Right lobe of liver (tissue), 6 donors: ENCODE measurements at regions not wholly inside any gene's neighbourhood (a gene's known extent, or its start where the extent isn't known, plus 50 kb on each side); places are given as distances from the start of the nearest gene placed in this dataset.

Experiments
- ATAC-seq, 4 donors: fragments of 200-7000 bp; cut with Tn5 transposase; one replicate each; pipeline ENCODE4 v1.9.1; 2020; ENCODE audit warnings: mild to moderate bottlenecking in 4 of 4, moderate library complexity in 4 of 4
- DNase-seq, 3 donors: peaks; one replicate each; pipeline ENCODE4 v3.0.0-alpha.2; 2020
- H3K27ac ChIP-seq, 3 donors: fragments of 200-600 bp; one replicate each; pipeline ENCODE4 v1.8.0; 2022
- H3K27me3 ChIP-seq, 2 donors: fragments of 200-600 bp; one replicate each; pipeline ENCODE4 v1.8.0; 2022
- H3K36me3 ChIP-seq, 4 donors: fragments of 200-600 bp; sonication (generic) in 1 of 4; one replicate each; pipeline versions ENCODE4 v1.5.1 to v1.8.0; 2017 to 2022; ENCODE audit warnings: control low read depth in 1 of 4
- H3K4me1 ChIP-seq, 4 donors: fragments of 200-600 bp; sonication (generic) in 1 of 4; one replicate each; pipeline versions ENCODE4 v1.5.1 to v1.8.0; 2017 to 2022; ENCODE audit warnings: control low read depth in 1 of 4
- H3K4me3 ChIP-seq, 3 donors: fragments of 200-600 bp; one replicate each; pipeline ENCODE4 v1.8.0; 2022
- H3K9me3 ChIP-seq, 4 donors: fragments of 200-600 bp; sonication (generic) in 1 of 4; one replicate each; pipeline versions ENCODE4 v1.5.1 to v1.8.0; 2017 to 2022; ENCODE audit warnings: control low read depth in 1 of 4
- POLR2A ChIP-seq: fragments of 450-650 bp; IDR thresholded peaks from one replicate; pipeline ENCODE4 v1.6.1; 2017; ENCODE audit warnings: antibody characterized with exemption, mild to moderate bottlenecking
- WGBS: methylation state at CpG from one replicate; pipeline ENCODE4 v1.1.6; 2018; ENCODE audit warnings: low coverage, low lambda C conversion rate; ENCODE audit not compliant: insufficient coverage; ENCODE audit errors: missing lambda C conversion rate; 5-methylcytosine and 5-hydroxymethylcytosine counted together
- intact Hi-C, 2 donors: fragments of 100-400 bp; cut with DNase I; formaldehyde crosslinking; loops; one replicate each; pipeline versions ENCODE4 v1.11.2 to v1.14.1; 2022
- TF ChIP-seq, protein P1 (sequence below), 4 donors: fragments of 200-600 bp in 3 of 4; fragments of 450-650 bp in 1 of 4; IDR thresholded peaks; one replicate each; pipeline versions ENCODE4 v1.5.1 to v1.8.0; 2016 to 2022; ENCODE audit warnings: antibody characterized with exemption in 4 of 4, mild to moderate bottlenecking in 2 of 4
- donor health status: DM: no; HTN: yes; CAD: no.
- donor health status: DM: no; HTN: no; CAD: no.
- donor health status: DM: no; HTN: no; CAD: no.
- donor health status: DM: no; HTN: yes; CAD: no.
- donor health status: DM: no; HTN: yes; CAD: no.

DNA sequence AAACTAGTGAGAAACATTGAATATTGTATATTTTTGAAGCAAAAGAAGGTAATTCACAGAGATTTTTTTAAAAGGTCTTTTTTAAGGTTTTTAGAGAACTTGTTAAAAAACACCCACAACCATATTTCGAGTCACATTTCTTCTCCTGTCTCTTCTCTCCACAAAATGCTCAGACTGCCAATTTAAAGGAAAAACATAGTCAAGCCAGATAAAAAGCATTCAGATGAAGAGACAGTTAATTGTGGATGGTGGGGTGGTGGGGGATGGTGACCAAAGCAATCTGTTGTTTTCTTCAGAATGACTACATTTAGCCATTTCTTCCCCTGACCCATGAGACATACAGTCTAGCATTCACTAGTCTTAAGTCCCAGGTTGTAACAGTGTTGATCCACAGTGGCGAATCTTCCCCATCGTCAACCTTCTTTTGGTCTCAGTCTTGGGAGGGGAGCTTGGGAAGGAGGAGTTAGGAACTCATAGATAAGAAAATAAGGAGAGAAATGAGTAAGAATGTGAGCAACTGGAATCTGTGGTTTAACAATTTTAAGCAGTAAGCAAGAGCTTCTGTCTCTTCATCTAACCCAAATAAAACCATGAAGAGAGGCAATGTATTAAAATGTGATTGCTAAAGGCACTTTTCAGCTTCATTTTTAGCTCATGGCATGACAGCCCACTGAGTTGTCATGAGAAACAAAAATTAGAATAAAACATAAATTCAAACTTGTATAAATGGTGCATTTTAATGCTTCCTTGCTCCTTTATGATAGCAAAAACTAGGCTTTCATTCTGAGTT is 413.7 kb upstream of the FSHR start:
- ATAC-seq, result no peak
- WGBS, result 49% methylated on average over 3 of the region's 3 CpGs
- Histone ChIP-seq H3K9me3 (no peaks in the 10 kb centered on the region), H3K4me3 (no peak overlapping the region), H3K27ac (no peak overlapping the region), H3K36me3 (no peaks in the 10 kb centered on the region), H3K27me3 (no peaks in the 10 kb centered on the region), H3K4me1 (no peaks in the 10 kb centered on the region)
- no peak for TF ChIP-seq POLR2A
- TF ChIP-seq, protein P1, sequence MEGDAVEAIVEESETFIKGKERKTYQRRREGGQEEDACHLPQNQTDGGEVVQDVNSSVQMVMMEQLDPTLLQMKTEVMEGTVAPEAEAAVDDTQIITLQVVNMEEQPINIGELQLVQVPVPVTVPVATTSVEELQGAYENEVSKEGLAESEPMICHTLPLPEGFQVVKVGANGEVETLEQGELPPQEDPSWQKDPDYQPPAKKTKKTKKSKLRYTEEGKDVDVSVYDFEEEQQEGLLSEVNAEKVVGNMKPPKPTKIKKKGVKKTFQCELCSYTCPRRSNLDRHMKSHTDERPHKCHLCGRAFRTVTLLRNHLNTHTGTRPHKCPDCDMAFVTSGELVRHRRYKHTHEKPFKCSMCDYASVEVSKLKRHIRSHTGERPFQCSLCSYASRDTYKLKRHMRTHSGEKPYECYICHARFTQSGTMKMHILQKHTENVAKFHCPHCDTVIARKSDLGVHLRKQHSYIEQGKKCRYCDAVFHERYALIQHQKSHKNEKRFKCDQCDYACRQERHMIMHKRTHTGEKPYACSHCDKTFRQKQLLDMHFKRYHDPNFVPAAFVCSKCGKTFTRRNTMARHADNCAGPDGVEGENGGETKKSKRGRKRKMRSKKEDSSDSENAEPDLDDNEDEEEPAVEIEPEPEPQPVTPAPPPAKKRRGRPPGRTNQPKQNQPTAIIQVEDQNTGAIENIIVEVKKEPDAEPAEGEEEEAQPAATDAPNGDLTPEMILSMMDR (IDR thresholded peaks at IDR 0.05), result no peak
- no peak for DNase-seq
- intact Hi-C loops, result no loop called here

DNA sequence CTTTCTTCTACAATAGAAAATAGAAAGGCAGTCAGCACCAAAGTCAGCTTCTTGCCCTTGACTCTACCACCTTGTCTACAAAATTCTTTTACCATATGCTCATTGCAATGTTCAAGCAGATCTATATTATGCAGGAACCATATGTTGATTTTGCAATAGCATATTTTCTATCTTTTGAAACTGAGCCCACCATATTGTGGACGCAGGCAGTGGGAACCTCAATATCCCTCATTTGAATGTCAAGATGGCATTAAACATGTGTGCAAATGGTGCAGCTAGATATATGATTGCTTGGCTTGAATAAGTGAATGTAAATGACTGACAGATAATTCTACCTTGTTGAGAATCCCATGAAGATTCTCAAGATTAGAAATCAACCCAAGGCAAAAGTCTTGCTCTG is 412.7 kb upstream of the FSHR start:
- Histone ChIP-seq H3K9me3 (no peaks in the 10 kb centered on the region), H3K4me3 (no peak overlapping the region), H3K27me3 (no peaks in the 10 kb centered on the region), H3K4me1 (no peaks in the 10 kb centered on the region), H3K36me3 (no peaks in the 10 kb centered on the region), H3K27ac (no peak overlapping the region)
- no peak for ATAC-seq
- DNase-seq, result no peak
- 26% methylated on average over 1 of the region's 1 CpG for WGBS
- intact Hi-C loops, result no loop called here
- TF ChIP-seq POLR2A, result no peak
- TF ChIP-seq, protein P1 (IDR thresholded peaks at IDR 0.05), result no peak

DNA sequence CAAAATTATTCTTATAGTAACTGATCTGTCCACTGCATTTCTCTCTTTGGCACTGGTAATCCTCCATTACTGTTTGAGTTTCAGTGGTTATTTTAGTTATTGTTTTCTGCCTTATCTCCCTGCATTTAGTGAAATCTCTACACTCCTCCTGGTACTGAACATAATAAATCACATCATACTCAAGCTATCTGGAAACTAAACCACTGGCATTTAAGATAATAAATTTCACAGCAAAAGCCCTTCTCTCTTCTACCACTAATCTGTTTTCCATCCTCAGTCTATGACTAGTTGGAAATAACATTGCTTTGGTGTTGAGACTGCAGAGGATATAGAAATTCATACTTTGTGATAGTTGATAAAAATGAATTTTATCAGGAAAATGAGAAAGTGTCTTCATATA is 399.3 kb upstream of the FSHR start:
- Histone ChIP-seq H3K4me3 (no peak overlapping the region), H3K9me3 (no peaks in the 10 kb centered on the region), H3K4me1 (no peaks in the 10 kb centered on the region), H3K27me3 (no peaks in the 10 kb centered on the region), H3K36me3 (no peaks in the 10 kb centered on the region), H3K27ac (no peak overlapping the region)
- intact Hi-C loops, result no loop called here
- no peak for TF ChIP-seq POLR2A
- TF ChIP-seq, protein P1 (IDR thresholded peaks at IDR 0.05), result no peak
- ATAC-seq (no peak), DNase-seq (no peak)

DNA sequence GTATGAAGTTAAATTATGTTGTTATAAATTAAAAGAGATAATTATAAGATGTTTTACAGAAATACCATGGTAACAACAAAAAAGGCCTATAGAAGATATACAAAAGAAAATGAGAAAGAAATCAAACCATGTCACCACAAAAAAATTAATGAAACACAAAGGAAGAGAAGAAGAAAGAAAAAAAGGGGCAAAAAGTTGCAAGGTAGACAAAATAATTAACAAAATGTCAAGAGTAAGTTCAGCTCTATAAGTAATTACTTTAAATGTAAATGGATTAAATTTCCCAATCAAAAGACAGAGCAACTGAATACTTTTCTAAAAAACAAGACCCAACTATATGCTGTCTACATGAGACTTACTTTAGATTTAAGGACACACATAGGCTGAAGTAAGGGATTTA is 378.4 kb upstream of the FSHR start:
- H3K9me3 ChIP-seq, result no peaks in the 10 kb centered on the region
- H3K27ac ChIP-seq, result no peak overlapping the region
- intact Hi-C loops, result no loop called here
- ATAC-seq (no peak), DNase-seq (no peak)
- TF ChIP-seq, protein P1 (IDR thresholded peaks at IDR 0.05), result no peak
- no peaks in the 10 kb centered on the region for H3K4me1 ChIP-seq
- H3K4me3 ChIP-seq, result no peak overlapping the region
- no peaks in the 10 kb centered on the region for H3K36me3 ChIP-seq
- H3K27me3 ChIP-seq, result no peaks in the 10 kb centered on the region
